HEK293 (cell line): ENCODE measurements at regions not wholly inside any gene's neighbourhood (a gene's known extent, or its start where the extent isn't known, plus 50 kb on each side); places are given as distances from the start of the nearest gene placed in this dataset.

Experiments used
- CTCF ChIA-PET: fragments of 350-600 bp; formaldehyde crosslinking; extraction: SDS; loops from one replicate; lab custom pipeline; 2021; ENCODE audit warnings: antibody characterized with exemption; lab: Yijun Ruan, JAX
- POLR2A ChIA-PET: fragments of 300-600 bp; formaldehyde crosslinking; extraction: SDS; loops from one replicate; lab custom pipeline; 2020; ENCODE audit warnings: antibody characterized with exemption, inconsistent platforms; lab: Yijun Ruan, JAX
- H3K27ac ChIP-seq: fragments of 200-500 bp; sonication (Bioruptor generic); 2 replicates; pipeline ENCODE4 v1.5.1; 2014; ENCODE audit warnings: low read depth, low read length, control low read depth, inconsistent platforms; ENCODE audit errors: extremely low read depth
- H3K36me3 ChIP-seq, 2 experiments: fragments of 200-500 bp in 1 of 2; sonication (Bioruptor generic) in 1 of 2; 1 replicate in 1 of 2; 2 replicates in 1 of 2; pipeline ENCODE4 v1.5.1; 2014 to 2017; ENCODE audit warnings: inconsistent platforms in 2 of 2, low read length in 2 of 2; ENCODE audit not compliant: control insufficient read depth in 2 of 2, insufficient read depth in 1 of 2
- H3K4me1 ChIP-seq: fragments of 200-500 bp; sonication (Bioruptor generic); 2 replicates; pipeline ENCODE4 v1.5.1; 2014; ENCODE audit warnings: mild to moderate bottlenecking, low read length, inconsistent platforms; ENCODE audit not compliant: control insufficient read depth, insufficient read depth
- H3K4me3 ChIP-seq: 2 replicates; pipeline ENCODE4 v1.5.1; 2011; ENCODE audit warnings: low read depth, mild to moderate bottlenecking, control low read depth, low read length, moderate library complexity
- H3K9me3 ChIP-seq: fragments of 200-500 bp; sonication (Bioruptor generic); 2 replicates; pipeline ENCODE4 v1.5.1; 2014; ENCODE audit warnings: low read depth, low read length, inconsistent platforms; ENCODE audit not compliant: control insufficient read depth, insufficient read depth
- ATF2 ChIP-seq: fragments of 450-650 bp; formaldehyde crosslinking; IDR thresholded peaks from 2 replicates; pipeline ENCODE4 v1.5.1; 2016; ENCODE audit warnings: missing biosample characterization, missing genetic modification characterization, low read depth
- CTCF ChIP-seq: fragments of 450-650 bp; formaldehyde crosslinking; IDR thresholded peaks from 2 replicates; pipeline ENCODE4 v1.5.1; 2016; ENCODE audit warnings: missing biosample characterization, missing genetic modification characterization
- MEIS1 ChIP-seq: sonication (generic); formaldehyde crosslinking; IDR thresholded peaks from 2 replicates; pipeline ENCODE4 v1.8.1; 2022; ENCODE audit warnings: missing genetic modification reagents, mild to moderate bottlenecking, borderline replicate concordance
- MYNN ChIP-seq: fragments of 450-650 bp; formaldehyde crosslinking; IDR thresholded peaks from 2 replicates; pipeline ENCODE4 v1.5.1; 2016; ENCODE audit warnings: missing biosample characterization, missing genetic modification characterization, borderline replicate concordance
- SP7 ChIP-seq: fragments of 450-650 bp; formaldehyde crosslinking; IDR thresholded peaks from 2 replicates; pipeline ENCODE4 v1.5.1; 2016; ENCODE audit warnings: missing biosample characterization, missing genetic modification characterization
- WT1 ChIP-seq: fragments of 450-650 bp; formaldehyde crosslinking; IDR thresholded peaks from 2 replicates; pipeline ENCODE4 v1.5.1; 2016; ENCODE audit warnings: missing biosample characterization, missing genetic modification characterization
- ZBTB20 ChIP-seq: fragments of 450-650 bp; formaldehyde crosslinking; IDR thresholded peaks from 2 replicates; pipeline ENCODE4 v1.5.1; 2016; ENCODE audit warnings: missing biosample characterization, missing genetic modification characterization
- ZBTB44 ChIP-seq: fragments of 450-650 bp; IDR thresholded peaks from 2 replicates; pipeline ENCODE4 v1.5.1; 2018; ENCODE audit warnings: missing biosample characterization, mild to moderate bottlenecking, missing genetic modification characterization
- ZFHX2 ChIP-seq: fragments of 450-650 bp; formaldehyde crosslinking; conservative IDR thresholded peaks from 2 replicates; pipeline ENCODE4 v1.5.1; 2016; ENCODE audit warnings: missing biosample characterization, missing genetic modification characterization
- ZFP69B ChIP-seq: fragments of 450-650 bp; formaldehyde crosslinking; IDR thresholded peaks from 2 replicates; pipeline ENCODE4 v1.5.1; 2016; ENCODE audit warnings: missing biosample characterization, missing genetic modification characterization
- ZNF146 ChIP-seq: fragments of 450-650 bp; formaldehyde crosslinking; IDR thresholded peaks from 2 replicates; pipeline ENCODE4 v1.5.1; 2016; ENCODE audit warnings: missing biosample characterization, missing genetic modification characterization
- ZNF16 ChIP-seq: fragments of 450-650 bp; formaldehyde crosslinking; IDR thresholded peaks from 2 replicates; pipeline ENCODE4 v1.5.1; 2016; ENCODE audit warnings: low read depth, missing biosample characterization, missing genetic modification characterization
- ZNF175 ChIP-seq: fragments of 450-650 bp; formaldehyde crosslinking; IDR thresholded peaks from 2 replicates; pipeline ENCODE4 v1.5.1; 2016; ENCODE audit warnings: missing biosample characterization, missing genetic modification characterization
- ZNF221 ChIP-seq: fragments of 450-650 bp; formaldehyde crosslinking; IDR thresholded peaks from 2 replicates; pipeline ENCODE4 v1.5.1; 2017; ENCODE audit warnings: missing biosample characterization, missing genetic modification characterization, borderline replicate concordance
- ZNF248 ChIP-seq: fragments of 450-650 bp; formaldehyde crosslinking; IDR thresholded peaks from 2 replicates; pipeline ENCODE4 v1.5.1; 2017; ENCODE audit warnings: missing biosample characterization, missing genetic modification characterization
- ZNF274 ChIP-seq, 2 experiments: fragments of 200-500 bp in 1 of 2; fragments of 450-650 bp in 1 of 2; sonication (Bioruptor generic) in 1 of 2; formaldehyde crosslinking in 1 of 2; IDR thresholded peaks; 2 replicates each; pipeline versions ENCODE4 v1.5.1 to v1.6.1; 2014 to 2016; ENCODE audit warnings: borderline replicate concordance in 1 of 2, inconsistent platforms in 1 of 2, low read length in 1 of 2, missing biosample characterization in 1 of 2, missing genetic modification characterization in 1 of 2
- ZNF302 ChIP-seq: fragments of 450-650 bp; formaldehyde crosslinking; IDR thresholded peaks from 2 replicates; pipeline ENCODE4 v1.5.1; 2016; ENCODE audit warnings: missing biosample characterization, missing genetic modification characterization, low read depth
- ZNF324 ChIP-seq: fragments of 450-650 bp; formaldehyde crosslinking; IDR thresholded peaks from 2 replicates; pipeline ENCODE4 v1.5.1; 2016; ENCODE audit warnings: missing biosample characterization, missing genetic modification characterization
- ZNF530 ChIP-seq: fragments of 450-650 bp; formaldehyde crosslinking; IDR thresholded peaks from 2 replicates; pipeline ENCODE4 v1.5.1; 2016; ENCODE audit warnings: low read depth, missing biosample characterization, missing genetic modification characterization
- ZNF549 ChIP-seq: fragments of 450-650 bp; IDR thresholded peaks from 2 replicates; pipeline ENCODE4 v1.5.1; 2018; ENCODE audit warnings: missing biosample characterization, missing genetic modification characterization, mild to moderate bottlenecking, inconsistent platforms, moderate library complexity
- ZNF561 ChIP-seq: fragments of 450-650 bp; IDR thresholded peaks from 2 replicates; pipeline ENCODE4 v1.5.1; 2018; ENCODE audit warnings: missing biosample characterization, missing genetic modification characterization, borderline replicate concordance
- ZNF658 ChIP-seq: fragments of 450-650 bp; formaldehyde crosslinking; IDR thresholded peaks from 2 replicates; pipeline ENCODE4; 2016; ENCODE audit warnings: missing biosample characterization, missing genetic modification characterization
- ZNF677 ChIP-seq: fragments of 450-650 bp; IDR thresholded peaks from 2 replicates; pipeline ENCODE4 v1.5.0; 2018; ENCODE audit warnings: missing biosample characterization, mild to moderate bottlenecking, missing genetic modification characterization, moderate library complexity
- ZNF707 ChIP-seq: fragments of 450-650 bp; formaldehyde crosslinking; IDR thresholded peaks from 2 replicates; pipeline ENCODE4 v1.5.1; 2016; ENCODE audit warnings: missing biosample characterization, missing genetic modification characterization
- ZNF747 ChIP-seq: fragments of 450-650 bp; formaldehyde crosslinking; IDR thresholded peaks from 2 replicates; pipeline ENCODE4 v1.5.1; 2016; ENCODE audit warnings: missing biosample characterization, missing genetic modification characterization
- ZNF785 ChIP-seq: fragments of 450-650 bp; formaldehyde crosslinking; IDR thresholded peaks from 2 replicates; pipeline ENCODE4 v1.5.1; 2016; ENCODE audit warnings: missing biosample characterization, missing genetic modification characterization

- Histone ChIP-seq H3K9me3 (no peaks in the 10 kb centered on the region), H3K4me1 (no peaks in the 10 kb centered on the region), H3K4me3 (no peak overlapping the region), H3K36me3 (no peaks in the 10 kb centered on the region), H3K27ac (no peak overlapping the region)
- ChIA-PET POLR2A (no interaction called here), CTCF (no interaction called here)
- TF ChIP-seq ZBTB44 (tag by site-specific recombination) (no peak), ZNF561 (tag by site-specific recombination) (no peak), SP7 (no peak), ZNF146 (tag by site-specific recombination) (no peak), ZNF549 (tag by site-specific recombination) (no peak), ZNF747 (tag by site-specific recombination) (no peak)
Observed at GRCh38 chr2:2464094-2464493, 133.0 kb upstream of the MYT1L start.

- Histone ChIP-seq H3K4me1 (no peaks in the 10 kb centered on the region), H3K9me3 (no peaks in the 10 kb centered on the region), H3K36me3 (no peaks in the 10 kb centered on the region), H3K4me3 (no peak overlapping the region), H3K27ac (no peak overlapping the region)
- ChIA-PET POLR2A (no interaction called here), CTCF (no interaction called here)
- TF ChIP-seq ZNF248 (no peak), ZNF785 (tag by site-specific recombination) (no peak), MEIS1 (CRISPR knock-in tag) (no peak), ZNF658 (tag by site-specific recombination) (no peak), ATF2 (tag by site-specific recombination) (no peak), ZNF677 (no peak), ZNF221 (no peak), ZNF302 (tag by site-specific recombination) (no peak), ZFHX2 (tag by site-specific recombination) (no peak)
Observed at GRCh38 chr2:2456721-2457120, 125.6 kb upstream of the MYT1L start.

GRCh38 chr2:2455151-2455550 is 124.1 kb upstream of the MYT1L start:
- Histone ChIP-seq H3K36me3 (no peaks in the 10 kb centered on the region), H3K27ac (no peak overlapping the region), H3K4me3 (no peak overlapping the region), H3K9me3 (no peaks in the 10 kb centered on the region), H3K4me1 (no peaks in the 10 kb centered on the region)
- ChIA-PET POLR2A (no interaction called here), CTCF (interaction anchor here (0.7 kb wide), 1 partner anchor 55 kb away, joined by 6 read pairs; no protein-coding TSS in a partner anchor)
- TF ChIP-seq WT1 (tag by site-specific recombination) (no peak), ZNF324 (tag by site-specific recombination) (no peak), ZNF146 (tag by site-specific recombination) (no peak), ZNF549 (tag by site-specific recombination) (no peak), MYNN (tag by site-specific recombination) (no peak), ZNF274 (IDR thresholded peaks at IDR 0.05; ENCODE audit: low read length) (no peak), ZNF274 (tag by site-specific recombination; IDR thresholded peaks at IDR 0.05; ENCODE audit: borderline replicate concordance) (no peak), ZNF677 (no peak), ZBTB20 (tag by site-specific recombination) (no peak), ZNF707 (tag by site-specific recombination) (no peak), CTCF (tag by site-specific recombination) (no peak), ZNF16 (tag by site-specific recombination) (no peak), ZNF530 (no peak), ZFP69B (no peak), ZNF175 (no peak)
